GM23338 (cell line): ENCODE measurements at regions not wholly inside any gene's neighbourhood (a gene's known extent, or its start where the extent isn't known, plus 50 kb on each side); places are given as distances from the start of the nearest gene placed in this dataset.

Experiments used
- ATAC-seq: fragments of 200-7000 bp; cut with Tn5 transposase; 3 replicates; pipeline ENCODE4 v1.9.1; 2020
- DNase-seq: peaks from one replicate; pipeline ENCODE4 v3.0.0-alpha.2; 2015; ENCODE audit warnings: low spot score
- H2AFZ ChIP-seq: fragments of 200-600 bp; sonication (generic); 2 replicates; pipeline ENCODE4 v1.8.0; 2016; ENCODE audit warnings: antibody characterized with exemption, mild to moderate bottlenecking, moderate library complexity
- H3F3A ChIP-seq: fragments of 200-600 bp; sonication (generic); replicated peaks from 2 replicates; pipeline ENCODE4 v1.8.0; 2017; ENCODE audit warnings: antibody characterized with exemption, mixed run types, low read depth
- H3K27ac ChIP-seq: fragments of 200-600 bp; sonication (generic); 2 replicates; pipeline ENCODE4 v1.6.1; 2016; ENCODE audit warnings: low read depth
- H3K27me3 ChIP-seq: fragments of 200-600 bp; sonication (generic); 2 replicates; pipeline ENCODE4 v1.8.0; 2016; ENCODE audit warnings: mild to moderate bottlenecking, mixed run types, moderate library complexity; ENCODE audit not compliant: insufficient read depth
- H3K36me3 ChIP-seq: fragments of 200-600 bp; sonication (generic); 2 replicates; pipeline ENCODE4 v1.8.0; 2016; ENCODE audit warnings: mild to moderate bottlenecking; ENCODE audit not compliant: insufficient read depth
- H3K4me1 ChIP-seq: fragments of 200-600 bp; sonication (generic); 2 replicates; pipeline ENCODE4 v1.8.0; 2016; ENCODE audit warnings: mild to moderate bottlenecking, moderate library complexity; ENCODE audit not compliant: insufficient read depth
- H3K4me2 ChIP-seq: fragments of 200-600 bp; sonication (generic); 2 replicates; pipeline ENCODE4 v1.7.1; 2017; ENCODE audit warnings: mixed run types
- H3K4me3 ChIP-seq: fragments of 200-600 bp; sonication (generic); 2 replicates; pipeline ENCODE4 v1.6.1; 2016; ENCODE audit warnings: mixed run types
- H3K79me2 ChIP-seq: fragments of 200-600 bp; sonication (generic); replicated peaks from 2 replicates; pipeline ENCODE4 v1.8.0; 2017; ENCODE audit warnings: mild to moderate bottlenecking; ENCODE audit not compliant: insufficient read depth
- H3K9me2 ChIP-seq: fragments of 200-600 bp; sonication (generic); 2 replicates; pipeline ENCODE4 v1.8.0; 2017; ENCODE audit not compliant: insufficient read depth
- H4K20me1 ChIP-seq: fragments of 200-600 bp; sonication (generic); replicated peaks from 2 replicates; pipeline ENCODE4 v1.8.0; 2017; ENCODE audit warnings: mild to moderate bottlenecking; ENCODE audit not compliant: insufficient read depth
- H3K27ac Mint-ChIP-seq: 2 replicates; pipeline ENCODE4 v1.8.0; 2020; ENCODE audit warnings: inconsistent platforms, mild to moderate bottlenecking, moderate library complexity, mixed read lengths
- H3K27me3 Mint-ChIP-seq: 3 replicates; pipeline ENCODE4 v1.8.0; 2022; ENCODE audit warnings: low read depth, mild to moderate bottlenecking, moderate library complexity, mixed read lengths, inconsistent platforms; ENCODE audit not compliant: insufficient read depth, poor library complexity
- H3K36me3 Mint-ChIP-seq: 3 replicates; pipeline ENCODE4 v1.8.0; 2021; ENCODE audit warnings: low read depth, mild to moderate bottlenecking, inconsistent platforms, moderate library complexity, mixed read lengths
- H3K4me1 Mint-ChIP-seq: 3 replicates; pipeline ENCODE4 v1.8.0; 2020; ENCODE audit warnings: mild to moderate bottlenecking, inconsistent platforms, mixed read lengths
- H3K4me3 Mint-ChIP-seq: 3 replicates; pipeline ENCODE4 v1.8.0; 2021; ENCODE audit warnings: moderate library complexity, mild to moderate bottlenecking, inconsistent platforms, mixed read lengths
- H3K9me3 Mint-ChIP-seq: 3 replicates; pipeline ENCODE4 v1.8.0; 2020; ENCODE audit warnings: moderate library complexity, mild to moderate bottlenecking, inconsistent platforms, mixed read lengths
- CTCF ChIP-seq, 2 experiments: fragments of 200-600 bp in 1 of 2; sonication (generic) in 1 of 2; conservative IDR thresholded peaks; 2 replicates each; pipeline versions ENCODE4 v1.5.1 to v1.6.1; 2016 to 2017; ENCODE audit warnings: antibody characterized with exemption in 2 of 2, low read depth in 2 of 2, mild to moderate bottlenecking in 2 of 2, moderate library complexity in 1 of 2
- EZH2 ChIP-seq: fragments of 200-600 bp; sonication (generic); IDR thresholded peaks from one replicate; pipeline ENCODE4 v1.8.0; 2017; ENCODE audit warnings: antibody characterized with exemption, mild to moderate bottlenecking, low read depth; ENCODE audit not compliant: unreplicated experiment
- JUNB ChIP-seq: IDR thresholded peaks from one replicate; pipeline ENCODE4 v1.6.1; 2016; ENCODE audit warnings: antibody characterized with exemption; ENCODE audit not compliant: unreplicated experiment
- STAT1 ChIP-seq: IDR thresholded peaks from one replicate; pipeline ENCODE4 v1.6.1; 2016; ENCODE audit warnings: antibody characterized with exemption; ENCODE audit not compliant: unreplicated experiment
- ZNF331 ChIP-seq: fragments of 250-450 bp; sonication (Bioruptor Pico); IDR thresholded peaks from 2 replicates; pipeline ENCODE4 v1.5.0; 2020; ENCODE audit warnings: low read depth, mild to moderate bottlenecking, moderate library complexity
- ZNF462 ChIP-seq: fragments of 250-450 bp; sonication (Bioruptor Pico); IDR thresholded peaks from 2 replicates; pipeline ENCODE4 v1.5.0; 2020; ENCODE audit warnings: mild to moderate bottlenecking, moderate library complexity

- no peak for TF ChIP-seq CTCF (conservative IDR thresholded peaks at IDR 0.05; ENCODE audit: low read depth in 2 of 2)
- TF ChIP-seq STAT1: no peak
- no peak for TF ChIP-seq ZNF462
- TF ChIP-seq ZNF331 (CRISPR knock-in tag): no peak
Measured at GRCh38 chr18:68033466-68033865, 516.9 kb upstream of the DSEL start (continued).

GRCh38 chr18:68024716-68025115 lies 508.2 kb upstream of the DSEL start:
- ATAC-seq: no peak
- no peak overlapping the region for H3K27ac ChIP-seq
- no peaks in the 10 kb centered on the region for H3K9me3 Mint-ChIP-seq
- TF ChIP-seq EZH2 (no peak), STAT1 (no peak), JUNB (no peak), ZNF462 (no peak)

More at GRCh38 chr18:68024716-68025115, 508.2 kb upstream of the DSEL start:
- Histone ChIP-seq H3K4me3 (no peak overlapping the region), H3K36me3 (no peaks in the 10 kb centered on the region), H2AFZ (no peak overlapping the region), H3K4me1 (no peaks in the 10 kb centered on the region), H4K20me1 (no peaks in the 10 kb centered on the region), H3F3A (no peaks in the 10 kb centered on the region), H3K4me2 (no peak overlapping the region), H3K9me2 (no peaks in the 10 kb centered on the region), H3K79me2 (no peaks in the 10 kb centered on the region), H3K27me3 (no peaks in the 10 kb centered on the region)
- Mint-ChIP-seq H3K4me3 (no peak overlapping the region), H3K27me3 (peaks cover 3% of the 10 kb centered on the region), H3K4me1 (peaks cover 6% of the 10 kb centered on the region; the same call in 2 of the 3 replicates), H3K36me3 (no peaks in the 10 kb centered on the region), H3K27ac (no peak overlapping the region)
- no peak for DNase-seq
